ENCODE measurements at regions not wholly inside any gene's neighbourhood (a gene's known extent, or its start where the extent isn't known, plus 50 kb on each side); places are given as distances from the start of the nearest gene placed in this dataset.
"Not testable (repeated sequence)": the region's sequence is repeated elsewhere in the genome, so short reads cannot be mapped to it uniquely, and the experiment has no call there.

DNA sequence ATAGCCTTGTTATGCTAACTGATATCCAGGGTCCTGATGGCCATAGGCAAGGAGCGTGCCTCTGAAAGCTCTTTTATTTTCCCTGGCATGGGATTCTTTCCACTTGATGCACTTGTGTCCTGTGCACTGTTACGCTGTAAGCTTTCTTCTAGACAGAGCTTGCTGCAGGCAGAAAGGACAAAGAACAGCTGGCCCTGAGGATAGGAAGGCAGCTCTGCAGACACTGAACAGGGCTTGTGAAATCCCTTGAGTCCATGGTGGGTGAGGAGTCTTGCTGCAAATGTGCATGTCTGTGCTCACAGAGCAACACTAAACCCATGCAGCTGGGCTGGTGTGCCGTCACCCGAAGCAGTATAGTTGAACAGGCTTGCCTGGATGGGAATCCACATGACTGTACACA is 126.6 kb downstream of the AKAP11 start:
- no peak for DNase-seq (ENCODE audit: low read depth in 2 of 2)

- no peak for DNase-seq (ENCODE audit: low read depth in 2 of 2)
These were observed 128.4 kb downstream of the AKAP11 start for GRCh38 chr13:42400188-42400833.

DNA sequence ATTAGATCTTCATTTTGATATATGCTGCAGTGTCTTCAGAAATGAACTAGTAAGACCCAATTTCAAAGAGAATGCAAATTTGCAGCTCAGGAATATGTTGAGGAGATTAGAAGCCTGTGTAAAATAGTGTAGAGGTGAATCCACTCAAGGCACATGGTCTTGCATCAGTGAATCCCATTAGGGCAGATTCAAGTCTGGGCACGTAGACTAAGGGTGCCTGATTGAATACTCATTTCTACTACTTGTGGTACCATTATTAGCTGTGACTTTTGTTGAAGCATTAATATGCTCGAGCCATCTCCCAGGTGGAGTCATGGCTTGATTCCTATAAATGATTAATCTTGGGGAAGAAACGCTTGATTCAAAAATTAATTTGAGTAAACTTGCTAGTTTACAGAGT is 129.4 kb downstream of the AKAP11 start:
- no peak for DNase-seq (ENCODE audit: low read depth in 2 of 2)

GRCh38 chr13:42405665-42406390 is 133.9 kb downstream of the AKAP11 start:
- DNase-seq (ENCODE audit: low read depth in 2 of 2), result peak; percentile 43 to 58

DNA sequence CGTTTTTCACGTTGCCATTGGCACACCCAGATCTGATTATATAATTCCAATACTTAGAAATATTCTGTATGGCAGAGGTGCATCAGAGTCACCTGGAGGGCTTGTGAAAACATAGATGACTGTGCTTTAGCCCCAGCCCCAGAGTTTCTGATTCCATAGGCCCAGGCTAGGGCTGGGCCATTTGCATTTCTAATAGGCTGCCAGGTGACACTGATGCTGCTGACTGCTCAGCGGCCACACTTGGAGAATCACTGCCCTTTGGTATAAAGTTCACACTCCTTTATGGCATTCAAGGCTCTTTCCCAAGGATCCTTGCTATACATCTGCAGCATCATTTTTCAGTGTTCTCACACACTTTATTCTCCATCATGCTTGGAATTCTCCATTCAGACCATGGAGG is 137.1 kb downstream of the AKAP11 start:
- DNase-seq (ENCODE audit: low read depth in 2 of 2), result no peak

DNA sequence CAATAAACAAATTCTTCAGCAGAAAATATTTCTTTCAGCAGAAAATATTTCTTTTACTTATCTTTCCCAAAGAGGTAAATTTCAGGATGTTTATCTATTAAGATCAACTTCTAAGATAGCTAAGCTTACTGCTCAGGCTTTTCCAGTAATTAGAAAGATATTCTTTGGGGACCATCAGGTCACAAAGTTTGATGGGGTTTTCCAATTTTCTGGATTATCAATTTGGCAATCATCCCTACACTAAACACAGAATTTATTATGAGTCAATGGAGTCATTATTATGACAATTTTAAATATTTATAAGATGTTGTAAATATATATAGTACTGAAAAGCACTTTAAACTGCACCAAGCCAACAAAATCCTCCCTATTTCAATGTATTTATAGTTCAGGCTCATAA is 137.6 kb downstream of the AKAP11 start:
- DNase-seq (ENCODE audit: low read depth in 2 of 2), result no peak

- DNase-seq (ENCODE audit: low read depth in 2 of 2), result no peak
These were observed 141.0 kb downstream of the AKAP11 start for GRCh38 chr13:42412812-42413483.

GRCh38 chr13:42413484-42413815 is 141.5 kb downstream of the AKAP11 start:
- DNase-seq (ENCODE audit: low read depth in 2 of 2), result no peak

DNA sequence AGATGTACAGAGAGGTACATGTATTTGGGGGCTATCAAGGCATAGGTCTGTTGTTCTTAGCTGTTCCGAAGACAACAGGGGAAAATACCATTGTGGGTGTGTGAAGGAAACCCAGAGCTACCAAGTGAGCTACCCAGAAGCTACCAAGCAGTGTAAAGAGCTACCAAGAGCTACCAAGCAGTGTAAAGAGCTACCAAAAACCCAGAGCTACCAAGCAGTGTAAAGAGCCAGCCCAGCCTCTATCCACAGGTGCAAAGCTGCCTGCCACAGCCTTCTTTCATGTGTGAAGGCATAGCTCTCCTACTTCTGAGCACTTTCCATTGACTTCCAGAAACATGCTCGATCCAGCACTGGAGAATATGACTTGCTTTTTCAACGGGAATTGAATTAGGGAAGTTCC is 145.7 kb downstream of the AKAP11 start:
- no peak for DNase-seq (ENCODE audit: low read depth in 2 of 2)

GRCh38 chr13:42418184-42418583 is 146.2 kb downstream of the AKAP11 start:
- DNase-seq (ENCODE audit: low read depth in 2 of 2), result no peak

GRCh38 chr13:42420304-42420703 is 148.4 kb downstream of the AKAP11 start:
- peak; percentile 36 to 63 for DNase-seq (ENCODE audit: low read depth in 2 of 2)

DNA sequence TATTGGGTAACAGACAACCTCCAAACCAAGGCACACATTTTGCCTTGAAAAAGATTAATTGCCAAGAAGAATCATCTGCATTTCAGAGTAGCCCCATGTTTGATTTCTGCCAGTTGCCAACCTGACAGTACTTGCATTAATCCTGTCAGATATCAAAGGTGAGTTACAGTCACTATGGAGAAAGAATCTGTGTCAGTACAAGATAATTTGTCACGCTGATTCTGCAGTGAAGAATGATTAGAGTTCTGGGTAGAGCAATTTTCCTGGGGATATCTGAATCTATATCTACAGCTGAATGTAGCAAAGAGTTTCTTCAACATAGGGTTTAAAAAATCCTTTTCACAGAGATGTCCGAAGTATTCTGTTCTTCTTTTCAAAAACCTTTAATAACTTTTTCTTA is 150.7 kb downstream of the AKAP11 start:
- DNase-seq (ENCODE audit: low read depth in 2 of 2), result no peak

DNA sequence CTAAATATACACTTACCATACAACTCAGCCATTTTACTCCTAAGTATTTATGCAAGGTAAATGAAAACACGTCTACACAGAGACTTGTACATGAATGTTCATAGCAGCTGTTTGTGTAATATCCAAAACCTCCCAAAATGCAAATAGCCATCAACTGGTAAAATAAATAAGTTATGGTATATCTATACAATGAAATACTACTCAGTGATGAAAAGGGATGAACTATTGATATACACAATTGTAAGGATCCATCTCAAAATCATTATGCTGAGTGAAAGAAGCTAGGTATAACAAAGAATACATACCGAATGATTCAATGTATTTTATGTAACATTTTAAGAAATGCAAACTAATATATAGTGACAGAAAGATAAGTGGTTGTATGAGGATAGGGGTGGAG is 149.8 kb upstream of the TNFSF11 start:
- DNase-seq (ENCODE audit: low read depth in 2 of 2), result no peak

DNA sequence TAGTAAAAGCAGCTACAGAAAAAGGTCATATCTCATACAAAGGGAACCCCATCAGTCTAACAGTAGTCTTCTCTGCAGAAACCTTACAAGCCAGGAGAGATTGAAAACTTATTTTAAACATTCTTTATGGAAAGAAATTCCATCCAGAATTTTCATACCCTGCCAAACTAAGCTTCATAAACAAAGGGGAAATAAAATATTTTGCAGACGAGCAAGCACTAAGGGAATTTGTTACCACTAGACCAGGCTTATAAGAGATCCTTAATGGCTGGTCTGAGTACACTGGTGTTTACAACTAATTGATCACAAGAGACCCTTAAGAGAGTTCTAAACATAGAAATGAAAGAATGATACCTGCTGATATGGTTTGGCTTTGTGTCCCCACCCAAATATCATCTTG is 128.6 kb upstream of the TNFSF11 start:
- no peak for DNase-seq (ENCODE audit: low read depth in 2 of 2)

DNA sequence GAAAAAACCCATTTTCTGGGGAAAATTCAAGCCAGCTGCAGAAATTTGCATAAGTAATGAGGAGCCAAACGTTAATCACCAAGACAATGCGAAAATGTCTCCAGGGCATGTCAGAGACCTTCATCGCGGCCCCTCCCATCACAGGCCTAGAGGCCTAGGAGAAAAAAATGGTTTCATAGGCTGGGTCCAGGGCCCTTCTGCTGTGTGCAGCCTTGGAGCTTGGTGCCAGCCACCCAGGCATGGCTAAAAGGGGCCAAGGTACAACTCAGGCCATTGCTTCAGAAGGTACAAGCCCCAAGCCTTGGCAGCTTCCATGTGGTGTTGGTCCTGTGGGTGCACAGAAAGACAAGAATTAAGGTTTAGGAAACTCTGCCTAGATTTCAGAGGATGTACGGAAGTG is 127.4 kb upstream of the TNFSF11 start:
- not testable (repeated sequence) for DNase-seq (ENCODE audit: low read depth in 2 of 2)

DNA sequence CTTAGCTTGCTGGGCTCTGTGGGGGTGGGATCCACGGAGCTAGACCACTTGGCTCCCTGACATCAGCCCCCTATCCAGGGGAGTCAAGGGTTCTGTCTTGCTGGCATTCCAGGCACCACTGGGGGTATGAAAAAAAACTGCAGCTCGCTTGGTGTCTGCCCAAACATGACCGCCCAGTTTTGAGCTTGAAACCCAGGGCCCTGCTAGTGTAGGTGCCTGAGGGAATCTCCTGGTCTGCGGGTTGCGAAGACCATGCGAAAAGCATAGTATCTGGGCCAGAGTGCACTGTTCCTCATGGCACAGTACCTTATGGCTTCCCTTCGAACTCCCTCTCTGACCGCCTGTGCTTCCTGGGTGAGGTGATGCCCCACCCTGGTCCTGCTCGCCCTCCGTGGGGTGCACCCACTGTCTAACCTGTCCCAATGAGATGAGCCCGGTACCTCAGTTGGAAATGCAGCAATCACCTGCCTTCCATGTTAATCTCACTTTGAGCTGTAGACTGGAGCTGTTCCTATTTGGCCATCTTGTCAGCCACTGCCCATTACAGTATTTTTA is 120.8 kb upstream of the TNFSF11 start:
- no peak for DNase-seq (ENCODE audit: low read depth in 2 of 2)

DNA sequence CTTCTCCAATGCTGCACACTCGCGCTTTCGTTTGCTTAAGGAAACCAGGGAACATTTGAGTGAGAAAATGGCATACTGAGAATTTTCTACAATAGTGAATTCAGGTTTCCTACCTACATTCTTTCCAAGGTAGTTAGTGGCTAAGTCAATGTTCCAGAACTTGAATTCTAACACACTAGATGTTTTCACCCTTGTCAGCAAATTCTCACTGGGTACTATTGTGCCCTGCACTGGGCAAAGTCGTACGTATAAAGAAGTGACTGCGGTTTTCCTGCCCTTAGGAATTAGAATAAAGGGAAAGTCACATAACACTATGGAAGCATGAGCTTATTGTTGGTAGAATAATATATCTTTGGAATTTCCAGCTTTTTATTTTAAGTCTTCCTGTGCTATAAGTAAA is 119.2 kb upstream of the TNFSF11 start:
- DNase-seq (ENCODE audit: low read depth in 2 of 2), result no peak

- no peak for DNase-seq (ENCODE audit: low read depth in 2 of 2)
These were observed 115.8 kb upstream of the TNFSF11 start for GRCh38 chr13:42458193-42458592.

- no peak for DNase-seq (ENCODE audit: low read depth in 2 of 2)
These were observed 107.8 kb upstream of the TNFSF11 start for GRCh38 chr13:42466123-42466522.

DNA sequence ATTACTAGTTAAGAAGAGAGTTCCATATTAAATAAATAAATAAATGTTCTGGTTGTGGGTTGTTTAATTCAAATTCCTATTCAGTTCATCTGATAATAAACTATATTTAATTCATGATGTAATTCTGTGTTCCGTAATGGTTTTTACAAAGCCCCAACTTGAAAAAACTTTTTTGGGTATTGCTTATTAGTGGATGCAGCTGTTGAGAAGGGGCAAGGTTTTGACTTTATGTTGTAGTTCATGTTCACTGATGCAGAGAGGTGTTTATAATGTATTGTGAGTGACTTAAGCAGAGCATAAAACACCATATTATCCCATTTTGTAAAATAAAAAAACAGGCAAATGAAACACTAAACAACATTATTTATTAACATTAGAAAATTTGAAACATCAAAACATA is 107.3 kb upstream of the TNFSF11 start:
- DNase-seq (ENCODE audit: low read depth in 2 of 2), result no peak

DNA sequence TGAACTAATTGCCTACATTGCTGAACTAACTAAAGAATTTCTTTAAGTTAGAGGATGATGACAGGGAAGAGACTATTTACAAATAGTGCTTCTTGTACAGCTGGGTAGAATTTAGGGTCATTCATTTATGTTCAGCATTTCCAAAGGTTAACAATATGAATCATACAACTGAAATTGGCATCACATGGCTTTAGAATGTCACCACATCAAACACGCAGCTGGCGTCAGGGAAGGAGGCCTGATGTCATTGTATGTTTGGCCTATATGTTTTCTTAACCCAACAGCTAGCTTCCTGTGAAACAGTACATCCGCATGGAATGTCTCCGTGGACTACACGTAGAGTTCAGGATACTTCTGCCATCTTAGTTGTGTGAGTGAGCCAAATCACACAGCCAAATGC is 99.0 kb upstream of the TNFSF11 start:
- peak in 1 of 2 donors; percentile 30 for DNase-seq (ENCODE audit: low read depth in 2 of 2)

- DNase-seq (ENCODE audit: low read depth in 2 of 2), result no peak
These were observed 96.3 kb upstream of the TNFSF11 start for GRCh38 chr13:42477596-42478190.
